WTC11 (cell line): ENCODE measurements at regions not wholly inside any gene's neighbourhood (a gene's known extent, or its start where the extent isn't known, plus 50 kb on each side); places are given as distances from the start of the nearest gene placed in this dataset.

ENCODE experiments used
- ATAC-seq: fragments of 200-7000 bp; cut with Tn5 transposase; 2 replicates; pipeline ENCODE4 v1.10.0; 2021; ENCODE audit warnings: mild to moderate bottlenecking, moderate library complexity
- CTCF ChIA-PET: fragments of 300-600 bp; sonication (Branson Sonifier 250); formaldehyde crosslinking; loops from one replicate; lab custom pipeline; 2021; ENCODE audit warnings: antibody characterized with exemption; lab: Charles Lee
- POLR2A ChIA-PET: fragments of 350-600 bp; sonication (Branson Sonifier 250); formaldehyde crosslinking; loops from one replicate; lab custom pipeline; 2021; ENCODE audit warnings: antibody characterized with exemption; lab: Charles Lee
- DNase-seq: peaks from one replicate; pipeline ENCODE4 v3.0.0; 2021; ENCODE audit warnings: low spot score
- H3K27ac Mint-ChIP-seq: 2 replicates; pipeline ENCODE4 v1.8.0; 2021; ENCODE audit warnings: mixed read lengths
- H3K27me3 Mint-ChIP-seq: 2 replicates; pipeline ENCODE4 v1.8.0; 2021; ENCODE audit warnings: low read depth, mild to moderate bottlenecking, moderate library complexity, mixed read lengths
- H3K36me3 Mint-ChIP-seq: 2 replicates; pipeline ENCODE4 v1.8.0; 2021; ENCODE audit warnings: mixed read lengths
- H3K4me1 Mint-ChIP-seq: 2 replicates; pipeline ENCODE4 v1.8.0; 2022; ENCODE audit warnings: mixed read lengths
- H3K4me3 Mint-ChIP-seq: 2 replicates; pipeline ENCODE4 v1.8.0; 2021; ENCODE audit warnings: mild to moderate bottlenecking, moderate library complexity, mixed read lengths
- H3K9me3 Mint-ChIP-seq: 2 replicates; pipeline ENCODE4 v1.8.0; 2021; ENCODE audit warnings: mixed read lengths
- AFF4 ChIP-seq: sonication (generic); formaldehyde crosslinking; IDR thresholded peaks from 2 replicates; pipeline ENCODE4 v1.8.1; 2023; ENCODE audit warnings: mild to moderate bottlenecking, missing genetic modification reagents, borderline replicate concordance
- ARID4B ChIP-seq: sonication (generic); formaldehyde crosslinking; IDR thresholded peaks from 2 replicates; pipeline ENCODE4 v1.8.0; 2023; ENCODE audit warnings: missing genetic modification reagents, mild to moderate bottlenecking, borderline replicate concordance
- CDX4 ChIP-seq: fragments of 250-450 bp; sonication (Bioruptor Pico); IDR thresholded peaks from 2 replicates; pipeline ENCODE4 v1.9.0; 2021; ENCODE audit warnings: moderate library complexity, mild to moderate bottlenecking, inconsistent platforms, borderline replicate concordance
- ETV6 ChIP-seq: sonication (generic); formaldehyde crosslinking; IDR thresholded peaks from 2 replicates; pipeline ENCODE4 v1.8.1; 2022; ENCODE audit warnings: mild to moderate bottlenecking, missing genetic modification reagents
- FOXJ3 ChIP-seq: sonication (generic); formaldehyde crosslinking; IDR thresholded peaks from 2 replicates; pipeline ENCODE4 v1.9.0; 2021; ENCODE audit warnings: missing genetic modification reagents, mild to moderate bottlenecking, borderline replicate concordance
- NR1H2 ChIP-seq: sonication (generic); formaldehyde crosslinking; IDR thresholded peaks from 2 replicates; pipeline ENCODE4 v1.9.0; 2021; ENCODE audit warnings: mild to moderate bottlenecking, moderate library complexity, missing genetic modification reagents
- PRRX2 ChIP-seq: fragments of 250-450 bp; sonication (Bioruptor Pico); IDR thresholded peaks from 2 replicates; pipeline ENCODE4 v1.8.0; 2021; ENCODE audit warnings: mild to moderate bottlenecking
- TEAD1 ChIP-seq: sonication (generic); formaldehyde crosslinking; IDR thresholded peaks from 2 replicates; pipeline ENCODE4 v1.8.0; 2022; ENCODE audit warnings: mild to moderate bottlenecking, missing genetic modification reagents
- TP53 ChIP-seq: sonication (generic); formaldehyde crosslinking; IDR thresholded peaks from 2 replicates; pipeline ENCODE4 v1.8.1; 2023; ENCODE audit warnings: mild to moderate bottlenecking, missing genetic modification reagents
- USF2 ChIP-seq: sonication (generic); formaldehyde crosslinking; IDR thresholded peaks from 2 replicates; pipeline ENCODE4 v1.8.1; 2023; ENCODE audit warnings: mild to moderate bottlenecking, missing genetic modification reagents, moderate library complexity
- ZNF317 ChIP-seq: sonication (generic); formaldehyde crosslinking; IDR thresholded peaks from 2 replicates; pipeline ENCODE4 v1.8.1; 2023; ENCODE audit warnings: low read depth, mild to moderate bottlenecking, moderate library complexity, missing genetic modification reagents, borderline replicate concordance
- ZNF423 ChIP-seq: fragments of 250-450 bp; sonication (Bioruptor Pico); IDR thresholded peaks from 2 replicates; pipeline ENCODE4 v2.1.2; 2022; ENCODE audit warnings: mild to moderate bottlenecking, moderate library complexity
- ZNF512 ChIP-seq: sonication (generic); formaldehyde crosslinking; IDR thresholded peaks from 2 replicates; pipeline ENCODE4 v1.8.1; 2022; ENCODE audit warnings: missing genetic modification reagents, borderline replicate concordance
- TF ChIP-seq, protein P1 (sequence below): fragments of 250-450 bp; sonication (Bioruptor Pico); IDR thresholded peaks from 2 replicates; pipeline ENCODE4 v1.8.0; 2021; ENCODE audit warnings: mild to moderate bottlenecking
- TF ChIP-seq, protein P2 (sequence below): sonication (generic); formaldehyde crosslinking; IDR thresholded peaks from 2 replicates; pipeline ENCODE4 v1.8.0; 2022; ENCODE audit warnings: mild to moderate bottlenecking, missing genetic modification reagents
- TF ChIP-seq, protein P3 (sequence below): sonication (generic); formaldehyde crosslinking; IDR thresholded peaks from 2 replicates; pipeline ENCODE4 v1.8.1; 2023; ENCODE audit warnings: mild to moderate bottlenecking, missing genetic modification reagents, moderate library complexity

DNA sequence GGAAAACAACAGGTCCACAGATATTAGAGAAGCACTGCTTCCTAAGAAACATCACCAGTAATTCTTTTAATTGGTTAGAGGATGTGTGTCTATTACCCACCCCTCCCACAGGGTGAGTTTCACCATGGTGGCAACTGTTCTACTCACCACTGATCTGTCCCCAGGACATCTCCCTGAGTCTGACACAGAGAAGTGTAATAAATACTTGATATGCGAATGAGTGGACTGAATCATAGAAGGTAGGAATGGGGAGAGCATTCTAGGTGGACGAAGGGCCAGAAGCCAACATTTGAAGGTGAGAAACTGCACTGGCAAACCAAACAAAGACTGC is 452.7 kb upstream of the PROK2 start:
- Mint-ChIP-seq H3K9me3 (peaks cover 9% of the 10 kb centered on the region), H3K36me3 (no peaks in the 10 kb centered on the region), H3K4me3 (no peak overlapping the region), H3K4me1 (peaks cover 6% of the 10 kb centered on the region), H3K27ac (no peak overlapping the region), H3K27me3 (no peaks in the 10 kb centered on the region)
- POLR2A ChIA-PET, result no interaction called here
- ATAC-seq (no peak), DNase-seq (no peak)
- CTCF ChIA-PET, result no interaction called here
- no peak for TF ChIP-seq TP53 (CRISPR knock-in tag)

DNA sequence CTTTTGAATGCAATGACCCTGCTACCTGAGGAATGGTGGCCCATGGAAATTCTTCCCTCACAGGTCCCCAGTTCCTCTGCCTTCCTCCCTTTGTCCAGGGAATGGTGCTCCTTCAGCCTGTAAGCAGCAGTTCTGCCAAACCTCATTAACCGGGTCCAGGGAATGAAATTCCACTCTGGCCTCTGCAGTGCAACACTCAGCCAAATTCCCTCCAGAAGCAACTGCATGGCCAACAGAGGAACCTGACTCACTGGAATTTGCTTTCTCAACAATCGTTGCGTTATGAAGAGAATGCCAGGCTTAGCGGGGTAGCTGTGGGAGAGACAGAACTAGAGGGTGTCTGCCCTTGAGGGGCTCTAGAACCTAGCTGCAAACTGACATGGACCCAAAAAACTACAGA is 449.4 kb upstream of the PROK2 start:
- ChIA-PET CTCF (interaction anchor here (1.0 kb wide), 1 partner anchor 279 kb away, joined by 3 read pairs; no protein-coding TSS in a partner anchor), POLR2A (no interaction called here)
- ATAC-seq (no peak), DNase-seq (no peak)
- Mint-ChIP-seq H3K9me3 (no peaks in the 10 kb centered on the region), H3K27ac (no peak overlapping the region), H3K36me3 (no peaks in the 10 kb centered on the region), H3K27me3 (no peaks in the 10 kb centered on the region), H3K4me1 (peaks cover 6% of the 10 kb centered on the region), H3K4me3 (no peak overlapping the region)
- no peak for TF ChIP-seq ZNF512
- no peak for TF ChIP-seq CDX4 (CRISPR knock-in tag)
- no peak for TF ChIP-seq PRRX2
- TF ChIP-seq, protein P1, sequence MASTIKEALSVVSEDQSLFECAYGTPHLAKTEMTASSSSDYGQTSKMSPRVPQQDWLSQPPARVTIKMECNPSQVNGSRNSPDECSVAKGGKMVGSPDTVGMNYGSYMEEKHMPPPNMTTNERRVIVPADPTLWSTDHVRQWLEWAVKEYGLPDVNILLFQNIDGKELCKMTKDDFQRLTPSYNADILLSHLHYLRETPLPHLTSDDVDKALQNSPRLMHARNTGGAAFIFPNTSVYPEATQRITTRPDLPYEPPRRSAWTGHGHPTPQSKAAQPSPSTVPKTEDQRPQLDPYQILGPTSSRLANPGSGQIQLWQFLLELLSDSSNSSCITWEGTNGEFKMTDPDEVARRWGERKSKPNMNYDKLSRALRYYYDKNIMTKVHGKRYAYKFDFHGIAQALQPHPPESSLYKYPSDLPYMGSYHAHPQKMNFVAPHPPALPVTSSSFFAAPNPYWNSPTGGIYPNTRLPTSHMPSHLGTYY (CRISPR knock-in tag), result no peak
- TF ChIP-seq TEAD1 (CRISPR knock-in tag), result no peak
- TF ChIP-seq AFF4 (CRISPR knock-in tag), result no peak
- TF ChIP-seq NR1H2, result no peak
- no peak for TF ChIP-seq ARID4B (CRISPR knock-in tag)
- TF ChIP-seq, protein P2, sequence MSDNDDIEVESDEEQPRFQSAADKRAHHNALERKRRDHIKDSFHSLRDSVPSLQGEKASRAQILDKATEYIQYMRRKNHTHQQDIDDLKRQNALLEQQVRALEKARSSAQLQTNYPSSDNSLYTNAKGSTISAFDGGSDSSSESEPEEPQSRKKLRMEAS, result no peak
- no peak for TF ChIP-seq ZNF423 (CRISPR knock-in tag)
- TF ChIP-seq, protein P3, sequence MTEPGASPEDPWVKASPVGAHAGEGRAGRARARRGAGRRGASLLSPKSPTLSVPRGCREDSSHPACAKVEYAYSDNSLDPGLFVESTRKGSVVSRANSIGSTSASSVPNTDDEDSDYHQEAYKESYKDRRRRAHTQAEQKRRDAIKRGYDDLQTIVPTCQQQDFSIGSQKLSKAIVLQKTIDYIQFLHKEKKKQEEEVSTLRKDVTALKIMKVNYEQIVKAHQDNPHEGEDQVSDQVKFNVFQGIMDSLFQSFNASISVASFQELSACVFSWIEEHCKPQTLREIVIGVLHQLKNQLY (CRISPR knock-in tag), result no peak
- TF ChIP-seq ZNF317 (CRISPR knock-in tag), result no peak
- TF ChIP-seq FOXJ3, result no peak
- TF ChIP-seq ETV6 (CRISPR knock-in tag), result no peak
- TF ChIP-seq USF2, result no peak
